Adrenal gland (tissue), 5 donors: ENCODE measurements at regions not wholly inside any gene's neighbourhood (a gene's known extent, or its start where the extent isn't known, plus 50 kb on each side); places are given as distances from the start of the nearest gene placed in this dataset.

ENCODE experiments used
- CTCF ChIP-seq, 6 experiments: fragments of 450-650 bp in 4 of 6; fragments of 200-600 bp in 2 of 6; sonication (generic) in 1 of 6; IDR thresholded peaks; 1 replicate in 5 of 6; 2 replicates in 1 of 6; pipeline versions ENCODE4 v1.5.1 to v1.8.0; 2016 to 2021; ENCODE audit warnings: antibody characterized with exemption in 6 of 6, mild to moderate bottlenecking in 2 of 6, moderate library complexity in 1 of 6
- POLR2A ChIP-seq, 2 donors: fragments of 450-650 bp; IDR thresholded peaks; one replicate each; pipeline ENCODE4 v1.6.1; 2017; ENCODE audit warnings: antibody characterized with exemption in 2 of 2, mild to moderate bottlenecking in 2 of 2, moderate library complexity in 1 of 2
- donor health status: DM: no; HTN: no; CAD: no.

- TF ChIP-seq POLR2A (IDR thresholded peaks at IDR 0.05) (no peak), CTCF (IDR thresholded peaks at IDR 0.05) (no peak)
Measured at GRCh38 chr20:11132819-11133415, 459.1 kb upstream of the JAG1 start.
